Stimulated activated CD4-positive, alpha-beta T cell treated with anti-CD3 and anti-CD28 coated beads, Interleukin-12 subunit alpha, Interleukin-12 subunit beta, amount 100 ng/mL, for 24 hours (primary cell): ENCODE measurements at regions not wholly inside any gene's neighbourhood (a gene's known extent, or its start where the extent isn't known, plus 50 kb on each side); places are given as distances from the start of the nearest gene placed in this dataset.

Experiments
- DNase-seq, 2 experiments: peaks; one replicate each; pipeline ENCODE4 v3.0.0-alpha.2; 2020; ENCODE audit warnings: low read depth in 2 of 2

DNA sequence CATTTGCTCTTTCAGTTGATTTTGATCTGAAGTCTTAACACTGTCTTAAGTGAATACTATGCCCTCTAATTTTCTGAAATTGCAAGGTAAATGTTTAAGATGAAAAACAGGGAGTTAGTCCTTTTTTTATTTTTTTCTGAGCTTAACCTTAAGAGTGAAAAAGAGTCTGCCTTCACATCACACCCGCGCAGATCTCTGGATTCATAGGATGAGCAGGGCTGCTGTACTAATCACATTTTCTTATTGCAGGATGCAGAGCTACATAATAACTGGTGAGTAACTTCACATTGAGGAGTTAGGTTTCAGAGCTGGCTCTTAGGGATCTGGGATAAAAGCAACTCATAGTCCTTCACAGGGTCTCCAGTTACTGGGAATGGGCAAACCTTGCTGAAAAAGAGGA is 188.7 kb upstream of the ATP1B1 start:
- no peak for DNase-seq

DNA sequence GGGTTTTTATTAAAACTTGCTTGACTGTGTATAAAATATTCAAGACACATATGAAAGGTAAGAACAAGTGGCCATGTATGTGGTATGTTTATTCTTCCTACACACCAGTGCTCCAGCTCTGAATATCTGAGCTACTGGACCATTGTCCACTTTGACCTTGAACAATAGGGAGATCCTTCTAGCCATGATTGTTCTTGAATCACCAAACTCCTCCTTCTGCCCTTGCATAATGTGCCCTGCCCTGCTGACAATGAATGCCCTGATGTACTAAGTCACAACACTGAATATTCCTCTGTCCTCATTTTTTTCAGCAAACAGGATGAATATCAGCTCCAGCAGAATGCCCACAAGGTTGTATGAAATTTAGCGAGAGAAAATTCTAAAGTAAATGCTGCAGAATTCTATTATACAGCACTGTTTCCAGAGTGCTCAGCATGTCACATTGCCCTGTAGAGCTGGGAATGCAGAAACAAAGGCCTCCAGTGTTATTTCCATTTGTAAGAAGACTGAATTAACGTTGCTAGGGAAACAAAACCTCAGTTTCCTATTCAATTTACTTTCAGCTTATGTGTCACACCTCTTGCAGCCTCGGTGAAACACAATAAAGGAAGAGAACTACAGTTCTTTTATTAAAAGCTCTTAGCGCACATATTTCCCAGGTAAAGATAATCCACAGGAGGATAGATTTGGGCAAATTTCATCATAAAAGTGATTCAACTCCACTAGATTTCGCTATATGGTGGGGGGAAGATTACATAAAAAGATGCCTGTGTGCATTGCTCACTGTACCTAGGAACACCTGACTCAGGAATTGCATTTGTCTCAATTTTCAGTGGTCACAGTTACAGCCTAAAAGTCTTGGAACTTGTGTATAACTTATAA is 187.4 kb upstream of the ATP1B1 start:
- DNase-seq = no peak

DNA sequence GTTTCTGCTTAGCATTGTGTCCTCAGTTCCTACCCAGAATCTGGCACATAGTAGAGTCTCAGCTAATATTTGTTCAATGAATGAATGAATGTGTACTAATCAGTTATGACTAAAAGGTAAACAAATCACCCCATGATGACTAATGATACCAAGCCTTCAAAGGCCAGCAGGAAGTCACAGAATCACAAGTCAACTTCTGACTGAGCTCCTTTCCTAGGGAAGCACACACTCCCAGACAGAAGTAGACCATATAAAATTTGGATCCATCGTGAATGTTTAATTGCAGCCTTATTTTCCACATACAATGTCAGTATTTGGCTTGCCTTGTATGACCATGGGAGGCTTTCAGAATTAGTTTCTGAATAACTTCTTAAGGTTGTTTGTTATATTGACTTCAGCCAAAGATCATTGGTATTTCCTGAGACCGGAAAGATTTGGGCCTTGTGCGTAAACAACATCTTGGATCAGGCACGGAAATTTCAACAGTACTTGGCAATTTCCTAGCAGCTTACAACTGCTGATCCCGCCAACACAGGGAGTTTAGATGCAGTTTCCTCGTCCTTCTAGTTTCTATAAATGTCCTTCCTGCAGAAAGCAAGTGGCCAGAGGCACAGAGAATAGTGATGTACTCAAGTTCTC is 185.9 kb upstream of the ATP1B1 start:
- no peak for DNase-seq

DNA sequence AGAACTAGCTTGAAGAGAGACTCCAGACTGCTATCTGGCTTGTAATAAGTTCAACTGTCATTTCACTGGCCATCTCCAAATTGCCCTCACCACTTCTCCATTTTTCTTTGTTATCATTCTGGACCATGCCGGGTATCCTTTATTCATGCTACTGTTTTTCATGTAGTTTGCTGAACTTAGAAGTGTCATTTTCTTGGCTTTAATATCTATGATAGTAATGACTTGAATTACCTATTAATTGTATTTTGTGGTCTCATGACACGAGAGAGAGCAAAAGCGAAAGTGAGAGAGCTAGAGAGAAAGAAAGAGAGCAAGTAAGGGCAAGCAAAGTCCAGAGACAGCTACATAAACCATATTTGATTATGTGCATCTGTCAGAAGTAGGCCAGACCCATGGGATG is 184.9 kb upstream of the ATP1B1 start:
- DNase-seq = no peak

DNA sequence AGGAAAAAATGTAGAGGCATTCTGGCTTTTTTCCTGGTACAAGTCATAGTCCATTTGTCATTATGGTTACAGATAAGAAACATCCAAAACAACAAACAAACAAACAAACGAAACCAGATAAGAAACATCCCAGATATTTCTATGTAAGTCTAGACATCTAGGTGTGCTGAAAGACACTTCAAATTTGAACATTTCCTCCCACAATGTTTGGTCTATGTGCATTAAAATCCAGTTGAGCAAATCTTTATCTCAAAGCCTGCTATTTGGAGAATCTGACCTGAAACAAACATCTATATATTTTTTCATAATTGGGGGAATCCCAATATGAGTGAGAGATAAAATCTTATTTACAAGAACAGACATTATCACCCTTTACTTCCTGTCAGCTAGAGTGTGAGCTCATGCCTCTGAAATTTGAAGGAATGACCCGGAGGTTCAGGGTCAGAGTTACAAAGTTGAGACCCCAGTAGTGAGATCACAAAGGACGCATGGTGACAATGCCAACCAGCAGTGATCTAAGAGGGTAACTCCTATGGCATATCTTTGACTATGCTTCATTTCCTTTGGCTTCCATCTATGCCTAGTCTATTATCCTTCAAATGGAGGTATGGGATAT is 182.9 kb upstream of the ATP1B1 start:
- no peak for DNase-seq

DNA sequence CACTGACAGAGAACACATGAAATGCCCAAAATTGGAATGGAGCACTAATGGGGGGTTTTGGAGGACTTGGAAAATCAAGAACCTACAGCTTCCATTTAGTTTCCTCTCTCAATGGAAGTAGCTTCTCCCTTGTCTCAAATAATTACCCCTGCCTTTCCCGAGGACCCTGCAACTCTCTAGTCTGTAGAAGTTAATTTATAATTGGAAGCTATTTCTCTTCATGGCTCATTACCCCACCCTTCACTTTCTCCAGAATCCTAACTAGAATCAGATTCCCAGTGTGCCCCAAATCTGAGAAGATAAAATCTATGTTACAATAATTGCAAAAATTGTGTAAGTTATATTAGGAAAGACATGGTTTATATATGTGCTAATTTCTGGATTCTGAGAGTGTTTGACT is 181.5 kb upstream of the ATP1B1 start:
- no peak for DNase-seq

DNA sequence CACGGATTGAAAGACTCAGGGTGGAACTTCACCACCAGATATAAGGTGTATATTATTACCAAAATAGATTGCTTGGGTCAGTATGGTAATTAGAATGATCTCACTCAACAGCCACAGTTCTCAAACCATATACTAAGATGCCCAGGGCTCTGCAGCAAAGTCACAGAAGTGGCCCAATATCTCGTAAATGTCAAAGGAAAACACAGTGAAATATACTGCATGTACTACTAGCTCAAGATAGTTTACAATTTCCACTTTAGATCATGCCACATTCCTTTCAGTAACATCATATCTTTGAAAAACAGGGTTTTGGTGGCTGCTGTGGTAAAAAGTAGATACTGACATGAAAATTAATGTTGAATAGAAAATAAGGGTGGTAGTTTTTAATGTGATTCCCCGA is 180.3 kb upstream of the ATP1B1 start:
- no peak for DNase-seq

DNA sequence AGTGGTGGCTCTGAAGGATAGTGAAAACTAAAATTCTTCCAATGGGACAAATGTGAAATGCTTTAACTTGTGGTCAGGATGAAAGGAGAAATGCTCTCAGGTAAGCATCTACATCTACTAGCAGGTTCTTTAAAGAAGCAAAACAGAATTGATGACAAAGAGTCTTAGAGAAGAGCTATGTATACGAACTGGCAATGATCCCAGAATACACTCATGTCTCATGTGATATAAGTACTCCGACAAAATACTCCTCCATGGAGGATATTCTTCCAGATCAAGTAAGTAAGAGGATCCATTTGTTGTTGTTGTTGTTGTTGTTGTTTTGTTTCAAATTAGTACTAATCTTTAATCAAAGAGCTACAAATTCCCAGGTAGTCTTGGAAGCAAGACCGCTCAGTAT is 174.0 kb upstream of the ATP1B1 start:
- no peak for DNase-seq

DNA sequence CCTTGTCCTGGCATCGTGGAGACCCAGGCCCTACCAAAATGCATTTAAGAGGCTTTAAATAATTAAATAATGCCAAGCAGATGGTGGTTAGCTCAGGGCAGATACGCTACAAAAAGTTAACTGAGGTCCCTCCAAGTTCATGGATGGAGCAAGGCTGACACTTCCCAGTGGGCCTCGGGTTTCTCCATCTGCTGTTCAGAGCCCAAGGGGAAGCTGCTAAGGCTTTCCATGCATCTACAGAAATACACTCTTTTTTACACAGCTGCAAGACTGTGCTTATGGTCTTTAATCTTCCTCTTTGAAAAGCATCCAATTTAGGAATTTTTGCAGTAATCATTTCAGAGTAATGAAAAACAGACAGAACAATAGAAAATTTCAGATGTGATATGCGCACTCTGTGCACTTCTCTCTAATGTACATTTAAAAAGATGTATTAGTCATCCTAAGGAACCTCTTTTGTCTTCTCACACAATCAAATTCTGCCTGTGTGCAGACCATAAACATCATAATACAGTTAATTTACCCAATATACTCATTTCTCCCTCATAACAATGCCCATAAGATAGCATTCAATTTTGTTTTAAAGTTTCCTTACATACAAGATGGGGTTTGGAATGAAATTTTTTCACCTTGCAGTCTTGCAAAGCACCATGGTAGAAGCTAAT is 173.2 kb upstream of the ATP1B1 start:
- DNase-seq = no peak

DNA sequence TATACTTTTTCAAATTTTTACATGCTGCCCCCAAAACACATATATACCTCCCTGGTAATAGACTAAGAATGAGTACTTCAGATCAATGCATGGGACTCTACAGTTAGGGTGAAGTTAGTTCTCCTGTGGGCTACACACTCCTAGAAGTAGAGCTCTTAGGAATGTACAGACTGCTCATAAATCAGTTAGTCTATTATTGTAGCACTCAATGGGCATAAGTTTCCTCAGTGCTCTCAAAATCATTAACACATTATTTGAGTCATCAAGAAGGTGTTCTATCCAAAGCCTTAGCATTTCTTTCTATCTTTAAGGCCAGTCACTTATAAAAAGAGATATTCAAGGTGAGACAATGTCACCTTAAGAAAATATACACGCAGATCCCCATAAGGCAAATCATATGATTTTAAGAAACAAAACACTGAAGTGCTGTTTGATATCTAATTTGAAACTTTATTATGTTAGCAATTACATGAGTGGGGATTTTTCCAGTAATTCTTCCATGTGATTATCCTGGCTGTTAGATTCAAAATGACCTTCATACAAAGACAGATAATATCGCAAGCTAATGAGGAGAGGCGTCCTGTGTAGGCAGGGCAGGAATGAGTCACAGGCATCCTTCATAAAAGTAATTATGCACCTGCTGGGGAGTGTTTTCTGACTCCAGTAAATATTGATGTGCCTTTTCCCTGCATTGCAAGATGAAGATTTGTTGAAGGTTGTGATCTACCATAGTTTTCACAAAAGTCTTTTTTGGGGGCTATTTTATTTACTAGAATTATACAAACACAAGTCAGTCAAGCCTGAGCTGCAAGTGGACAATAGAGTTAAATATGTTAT is 167.2 kb upstream of the ATP1B1 start:
- DNase-seq = no peak

DNA sequence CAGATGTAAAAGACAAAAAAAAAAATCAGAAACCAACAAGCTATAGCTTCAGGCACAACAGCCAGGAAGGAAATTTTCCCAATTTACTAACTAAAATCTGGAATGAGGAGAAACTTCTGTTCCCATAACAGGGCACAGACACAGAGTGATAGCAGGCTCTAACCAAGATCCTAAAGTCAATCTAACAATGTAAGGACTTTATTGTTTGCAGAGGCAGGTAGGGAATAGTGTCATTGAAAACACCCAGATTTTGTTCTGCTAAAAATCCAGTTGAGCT is 166.6 kb upstream of the ATP1B1 start:
- no peak for DNase-seq

DNA sequence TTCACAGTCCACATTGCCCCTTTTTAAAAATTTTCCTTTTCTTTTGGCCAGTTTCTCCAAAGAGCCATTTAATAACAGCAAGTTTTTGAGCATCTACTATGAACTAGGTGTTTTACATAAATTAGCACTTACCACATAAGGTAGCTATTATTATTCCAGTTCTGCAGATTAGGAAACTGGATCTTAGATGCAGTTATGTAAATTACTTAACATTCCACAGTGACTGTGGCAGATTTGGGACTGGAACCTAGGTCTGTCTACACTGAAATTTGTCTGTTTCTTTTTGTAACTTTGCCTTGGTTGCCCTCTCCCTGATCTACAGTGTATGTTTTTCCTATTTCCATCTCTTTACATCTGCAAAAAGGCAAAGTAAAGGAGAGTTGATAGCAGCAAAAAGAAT is 164.8 kb upstream of the ATP1B1 start:
- DNase-seq = no peak

DNA sequence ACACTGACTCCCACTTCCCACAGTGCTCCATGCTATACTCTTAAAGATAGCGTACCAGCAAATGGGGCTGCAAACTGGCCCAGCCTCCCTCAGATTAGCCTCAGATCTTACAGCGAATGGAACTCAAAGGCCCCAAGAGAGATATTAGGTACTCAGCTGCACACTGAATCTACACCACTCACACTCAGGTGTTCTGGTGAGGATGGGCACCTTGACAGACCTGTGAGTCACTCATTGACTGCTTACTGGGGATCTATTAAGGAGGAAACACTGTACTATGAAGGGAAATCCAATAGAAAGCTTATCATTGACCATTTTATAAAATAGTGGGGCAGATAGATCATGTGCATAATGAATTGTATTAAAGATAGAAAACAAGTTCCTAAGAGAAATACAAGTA is 164.3 kb upstream of the ATP1B1 start:
- no peak for DNase-seq

DNA sequence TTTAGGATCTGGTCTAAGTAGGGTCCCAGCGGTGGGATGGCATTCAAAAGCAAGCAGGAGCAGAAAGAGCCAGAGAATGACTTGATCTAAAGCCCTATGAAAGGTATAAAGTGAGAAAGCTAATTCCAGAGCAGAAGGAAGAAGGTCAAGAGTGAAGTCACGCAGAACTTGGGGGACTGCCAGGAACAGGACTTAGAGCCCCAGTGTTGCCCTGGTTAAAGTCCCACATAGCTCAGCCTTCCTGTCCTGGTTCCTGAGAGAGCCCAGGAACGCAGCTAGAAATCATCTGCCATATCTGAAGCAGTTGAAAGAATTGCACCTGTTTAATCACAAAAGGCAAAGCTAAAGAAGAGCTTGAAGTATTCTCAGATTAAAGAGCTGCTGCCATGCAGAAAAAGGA is 160.6 kb upstream of the ATP1B1 start:
- DNase-seq = no peak

DNA sequence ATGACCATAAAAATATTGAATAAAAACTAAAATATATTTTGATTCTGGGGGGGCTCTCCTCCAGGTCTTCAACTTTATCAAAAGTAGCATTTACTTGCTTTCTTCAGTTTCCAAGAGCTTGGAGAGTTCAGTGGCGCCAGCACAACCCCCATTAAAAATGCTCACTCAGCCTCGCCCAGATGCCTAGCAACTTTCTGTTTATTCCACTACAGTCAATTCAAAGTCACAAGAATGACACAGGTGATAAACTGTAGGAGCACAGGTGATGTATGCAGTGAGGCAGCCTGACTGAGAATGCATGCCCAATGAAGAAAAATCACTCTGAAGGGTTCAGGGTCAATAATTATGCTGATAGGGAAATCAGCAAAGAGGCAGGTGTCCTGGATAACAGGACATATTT is 159.4 kb upstream of the ATP1B1 start:
- DNase-seq = no peak

DNA sequence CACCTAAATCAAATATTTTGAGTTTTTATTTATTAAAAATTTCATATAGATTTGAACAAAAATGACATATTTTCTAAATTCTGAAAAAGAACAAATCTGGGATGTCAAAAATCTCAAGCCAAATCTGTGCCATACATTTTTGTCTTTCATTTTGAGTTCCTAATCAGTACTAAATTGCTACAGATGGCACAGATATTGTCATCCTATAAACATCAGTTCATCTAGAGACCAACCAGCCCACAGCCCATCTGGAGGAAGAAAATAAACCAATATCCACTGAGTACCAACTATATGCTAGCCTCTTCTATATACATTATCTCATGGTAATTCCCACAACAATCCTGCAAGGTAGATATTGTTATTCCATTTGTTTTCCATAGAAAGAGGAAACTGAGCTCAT is 156.8 kb upstream of the ATP1B1 start:
- no peak for DNase-seq

DNA sequence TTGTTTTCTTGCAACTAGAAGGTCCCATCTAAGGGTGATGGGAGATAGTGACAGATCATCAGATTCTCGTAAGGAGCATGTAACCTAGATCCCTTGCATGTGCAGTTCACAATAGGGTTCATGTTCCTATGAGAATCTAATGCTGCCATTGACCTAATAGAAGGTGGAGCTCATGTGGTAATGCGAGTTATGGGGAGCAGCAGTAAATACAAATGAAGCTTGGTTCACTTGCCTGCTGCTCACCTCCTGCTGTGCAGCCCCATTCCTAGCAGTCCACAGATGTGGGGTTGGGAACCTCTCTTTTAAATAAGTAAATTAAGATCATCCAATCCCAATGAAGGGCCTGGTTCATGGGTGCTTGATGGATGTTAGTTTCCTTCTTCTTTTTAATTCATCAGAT is 148.7 kb upstream of the ATP1B1 start:
- DNase-seq = no peak

DNA sequence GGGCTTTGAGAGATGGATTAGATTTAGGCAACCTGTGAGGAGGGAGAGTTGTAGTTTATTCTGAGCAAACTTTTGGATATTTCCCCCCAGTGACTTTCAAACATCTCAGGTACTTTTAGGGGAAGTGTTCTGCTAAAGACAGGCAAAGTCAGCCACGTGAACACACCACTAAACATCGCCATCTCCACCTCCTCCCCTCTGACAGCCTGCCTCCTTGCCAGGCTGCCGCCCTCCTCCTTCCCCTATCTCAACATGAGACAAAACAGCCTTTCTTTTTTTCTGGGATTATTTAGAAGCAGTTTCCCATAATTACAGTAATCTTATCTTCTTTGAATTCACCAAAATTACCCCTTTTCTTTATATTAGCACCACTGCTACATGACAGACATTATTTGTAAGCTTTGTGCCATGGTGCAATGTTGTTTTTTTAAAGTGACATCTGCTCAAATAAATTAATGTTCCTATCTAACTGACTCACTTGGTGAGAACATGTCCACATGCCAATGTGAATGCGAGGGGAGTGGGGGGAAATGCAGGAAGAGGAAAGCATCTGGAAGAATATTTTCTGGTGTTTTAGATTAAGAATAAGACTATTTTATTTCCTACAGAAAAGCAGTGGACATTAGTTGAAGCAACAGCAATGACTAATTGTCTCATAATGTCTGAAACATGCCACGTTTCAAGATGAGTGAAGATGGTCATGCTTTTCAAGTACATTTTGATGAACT is 147.8 kb upstream of the ATP1B1 start:
- no peak for DNase-seq

DNA sequence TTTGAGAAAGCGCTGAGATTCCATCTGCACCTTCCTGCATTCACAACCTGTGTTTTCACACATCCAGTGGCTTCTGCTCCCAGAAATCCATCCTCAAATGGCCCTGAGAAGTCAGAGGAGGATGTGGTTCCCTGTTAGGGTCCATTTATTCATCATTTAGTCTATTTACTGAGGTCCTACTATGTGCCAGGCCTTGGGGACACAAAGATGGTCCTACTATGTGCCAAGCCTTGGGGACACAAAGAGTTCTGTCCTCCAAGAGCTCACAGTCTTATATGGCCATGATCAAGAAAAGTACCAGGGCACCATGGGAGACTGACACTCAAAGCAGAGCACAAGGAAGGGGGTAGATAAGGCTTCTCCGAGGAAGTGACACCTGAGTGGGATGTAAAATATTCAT is 147.1 kb upstream of the ATP1B1 start:
- no peak for DNase-seq

DNA sequence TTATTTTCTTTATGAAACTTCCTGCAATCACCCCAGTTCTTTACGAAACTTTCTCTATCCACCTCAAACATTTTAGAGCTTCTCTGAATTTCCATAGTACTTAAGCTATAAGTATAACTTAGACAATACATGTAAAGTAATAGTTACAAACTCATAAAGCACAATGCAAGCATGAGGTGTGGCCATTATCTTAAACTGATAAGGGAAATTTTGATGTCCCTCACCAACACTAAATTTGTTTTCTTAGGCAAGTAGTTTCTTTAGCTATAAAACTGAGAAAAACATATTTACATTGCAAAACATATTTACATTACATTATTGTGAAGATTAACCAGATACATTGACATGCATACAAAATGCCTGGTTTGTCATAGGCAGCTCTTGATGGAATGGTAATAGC is 146.4 kb upstream of the ATP1B1 start:
- DNase-seq = no peak

DNA sequence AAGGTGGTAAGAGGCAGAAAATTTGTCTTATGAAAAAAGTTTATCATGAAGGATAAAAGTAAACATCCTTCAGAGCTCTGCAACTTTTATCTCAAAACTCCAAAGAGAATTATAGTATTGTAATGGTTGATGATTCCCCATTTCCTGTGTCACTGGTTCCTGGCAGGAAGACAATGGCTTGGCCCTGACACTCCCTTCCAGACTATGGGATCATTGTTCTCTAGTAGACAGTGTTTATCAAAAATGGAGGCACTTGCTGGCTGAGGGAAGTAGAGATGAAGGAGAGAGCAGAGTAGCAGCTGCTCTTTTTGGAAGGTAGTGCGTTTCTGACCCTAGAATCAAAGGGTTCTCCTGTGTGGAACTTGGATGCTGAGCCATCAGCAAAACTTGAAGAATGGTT is 145.9 kb upstream of the ATP1B1 start:
- no peak for DNase-seq
